Neural progenitor cell (in vitro differentiated cells): ENCODE measurements at regions not wholly inside any gene's neighbourhood (a gene's known extent, or its start where the extent isn't known, plus 50 kb on each side); places are given as distances from the start of the nearest gene placed in this dataset.

Experiments
- EZH2 ChIP-seq: fragments of 200-600 bp; sonication (generic); IDR thresholded peaks from 2 replicates; pipeline ENCODE4 v1.6.1; 2017; ENCODE audit warnings: antibody characterized with exemption, mild to moderate bottlenecking, moderate library complexity
- EZH2phosphoT487 ChIP-seq: fragments of 200-600 bp; sonication (generic); IDR thresholded peaks from 2 replicates; pipeline ENCODE4 v1.6.1; 2017; ENCODE audit warnings: antibody characterized with exemption
- TF ChIP-seq, protein P1 (sequence below): fragments of 200-600 bp; sonication (generic); IDR thresholded peaks from 2 replicates; pipeline ENCODE4 v1.5.1; 2017; ENCODE audit warnings: antibody characterized with exemption, mild to moderate bottlenecking

DNA sequence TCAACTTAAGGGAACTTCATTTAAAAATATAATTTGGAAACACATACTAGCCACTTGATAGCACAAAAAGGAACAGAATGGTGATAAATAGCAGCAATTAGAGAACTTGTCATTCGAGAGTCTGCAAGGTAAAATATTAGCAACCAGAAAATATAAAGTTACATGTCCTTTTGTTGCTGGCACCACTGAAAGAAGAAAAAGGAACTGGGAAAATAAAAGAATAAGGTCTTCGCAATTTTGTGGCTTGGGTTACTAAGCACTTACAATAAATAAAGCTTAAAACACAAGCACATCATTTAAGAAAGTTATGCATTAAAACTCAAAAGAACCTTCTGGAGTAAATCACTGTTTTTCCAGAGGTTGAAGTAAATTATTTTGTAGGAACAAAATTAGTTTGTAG is 149.9 kb upstream of the FBN2 start:
- TF ChIP-seq, protein P1, sequence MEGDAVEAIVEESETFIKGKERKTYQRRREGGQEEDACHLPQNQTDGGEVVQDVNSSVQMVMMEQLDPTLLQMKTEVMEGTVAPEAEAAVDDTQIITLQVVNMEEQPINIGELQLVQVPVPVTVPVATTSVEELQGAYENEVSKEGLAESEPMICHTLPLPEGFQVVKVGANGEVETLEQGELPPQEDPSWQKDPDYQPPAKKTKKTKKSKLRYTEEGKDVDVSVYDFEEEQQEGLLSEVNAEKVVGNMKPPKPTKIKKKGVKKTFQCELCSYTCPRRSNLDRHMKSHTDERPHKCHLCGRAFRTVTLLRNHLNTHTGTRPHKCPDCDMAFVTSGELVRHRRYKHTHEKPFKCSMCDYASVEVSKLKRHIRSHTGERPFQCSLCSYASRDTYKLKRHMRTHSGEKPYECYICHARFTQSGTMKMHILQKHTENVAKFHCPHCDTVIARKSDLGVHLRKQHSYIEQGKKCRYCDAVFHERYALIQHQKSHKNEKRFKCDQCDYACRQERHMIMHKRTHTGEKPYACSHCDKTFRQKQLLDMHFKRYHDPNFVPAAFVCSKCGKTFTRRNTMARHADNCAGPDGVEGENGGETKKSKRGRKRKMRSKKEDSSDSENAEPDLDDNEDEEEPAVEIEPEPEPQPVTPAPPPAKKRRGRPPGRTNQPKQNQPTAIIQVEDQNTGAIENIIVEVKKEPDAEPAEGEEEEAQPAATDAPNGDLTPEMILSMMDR, result no peak
- TF ChIP-seq EZH2 (no peak), EZH2phosphoT487 (no peak)
